Stomach (tissue), 8 donors: ENCODE measurements at regions not wholly inside any gene's neighbourhood (a gene's known extent, or its start where the extent isn't known, plus 50 kb on each side); places are given as distances from the start of the nearest gene placed in this dataset.

ENCODE experiments used
- DNase-seq, 2 donors: peaks; one replicate each; pipeline versions ENCODE4 v3.0.0 to v3.0.0-alpha.2; 2013 to 2019
- H3K27ac ChIP-seq, 5 donors: fragments of 200-600 bp in 4 of 5; sonication (generic) in 4 of 5; one replicate each; pipeline ENCODE4 v1.5.1; 2013 to 2019; ENCODE audit warnings: mild to moderate bottlenecking in 1 of 5, moderate library complexity in 1 of 5
- H3K27me3 ChIP-seq, 3 donors: fragments of 200-600 bp; sonication (generic); one replicate each; pipeline ENCODE4 v1.5.1; 2017 to 2019; ENCODE audit warnings: mixed run types in 1 of 3
- H3K36me3 ChIP-seq, 4 donors: fragments of 200-600 bp; sonication (generic); 1 replicate in 3 of 4; 2 replicates in 1 of 4; pipeline ENCODE4 v1.5.1; 2016 to 2019
- H3K4me1 ChIP-seq, 4 donors: fragments of 200-600 bp; sonication (generic); one replicate each; pipeline ENCODE4 v1.5.1; 2016 to 2019
- H3K4me3 ChIP-seq, 4 donors: fragments of 200-600 bp; sonication (generic) in 3 of 4; one replicate each; pipeline ENCODE4 v1.5.1; 2016 to 2019; ENCODE audit warnings: mild to moderate bottlenecking in 1 of 4
- H3K9me3 ChIP-seq, 4 donors: fragments of 200-600 bp; sonication (generic); one replicate each; pipeline ENCODE4 v1.5.1; 2016 to 2019
- EP300 ChIP-seq: sonication (generic); formaldehyde crosslinking; IDR thresholded peaks from one replicate; pipeline ENCODE4 v1.6.1; 2017; ENCODE audit warnings: antibody characterized with exemption
- POLR2A ChIP-seq, 4 donors: fragments of 450-650 bp; IDR thresholded peaks; one replicate each; pipeline ENCODE4 v1.6.1; 2016; ENCODE audit warnings: antibody characterized with exemption in 4 of 4, control low read depth in 2 of 4, mild to moderate bottlenecking in 1 of 4, moderate library complexity in 1 of 4
- POLR2AphosphoS5 ChIP-seq, 3 donors: sonication (generic); formaldehyde crosslinking; IDR thresholded peaks; one replicate each; pipeline ENCODE4 v1.6.1; 2016; ENCODE audit warnings: antibody characterized with exemption in 3 of 3
- WGBS, 5 donors: extraction: QIAGEN DNeasy Blood & Tissue Kit in 3 of 5; methylation state at CpG; one replicate each; pipeline versions ENCODE4 v1.1.5 to v1.1.7; 2013 to 2018; 5-methylcytosine and 5-hydroxymethylcytosine counted together
- intact Hi-C: fragments of 100-400 bp; cut with DNase I; formaldehyde crosslinking; loops from one replicate; pipeline ENCODE4 v1.15.1; 2023; ENCODE audit warnings: low total_unique reads
- TF ChIP-seq, protein P1 (sequence below), 7 experiments: fragments of 450-650 bp in 4 of 7; fragments of 200-600 bp in 3 of 7; sonication (generic) in 3 of 7; IDR thresholded peaks; one replicate each; pipeline ENCODE4 v1.5.1; 2016 to 2019; ENCODE audit warnings: antibody characterized with exemption in 7 of 7, control low read depth in 2 of 7, mild to moderate bottlenecking in 1 of 7
- donor health status: healthy with polysubstance abuse.
- donor health status: Bipolar disorder and iron deficiency.
- donor health status: healthy.

DNA sequence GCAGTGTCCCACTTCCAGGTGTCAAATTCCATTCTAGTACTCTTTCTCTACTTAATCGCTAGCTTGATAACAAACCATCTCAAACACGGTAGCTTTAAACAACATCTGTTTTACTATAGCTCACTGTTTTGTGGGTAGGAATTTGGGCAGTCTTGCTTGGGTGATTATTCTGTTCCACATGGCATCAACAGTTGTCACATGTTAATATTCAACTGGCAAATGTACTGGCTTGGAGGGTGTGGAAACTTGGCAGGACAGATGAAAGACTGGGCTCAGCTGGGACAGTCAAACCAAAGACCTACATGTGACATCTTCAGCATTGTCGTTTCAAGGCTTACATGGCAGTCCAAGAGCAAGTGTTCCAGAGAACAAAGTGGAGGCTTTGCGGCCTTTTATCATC is 241.8 kb downstream of the PTH2R start:
- no peaks in the 10 kb centered on the region for H3K4me1 ChIP-seq
- DNase-seq: no peak
- H3K27me3 ChIP-seq: no peaks in the 10 kb centered on the region
- H3K4me3 ChIP-seq: no peak overlapping the region
- no peaks in the 10 kb centered on the region for H3K36me3 ChIP-seq
- H3K9me3 ChIP-seq: no peaks in the 10 kb centered on the region
- no peak for TF ChIP-seq POLR2AphosphoS5 (IDR thresholded peaks at IDR 0.05)
- no peak for TF ChIP-seq EP300
- TF ChIP-seq, protein P1, sequence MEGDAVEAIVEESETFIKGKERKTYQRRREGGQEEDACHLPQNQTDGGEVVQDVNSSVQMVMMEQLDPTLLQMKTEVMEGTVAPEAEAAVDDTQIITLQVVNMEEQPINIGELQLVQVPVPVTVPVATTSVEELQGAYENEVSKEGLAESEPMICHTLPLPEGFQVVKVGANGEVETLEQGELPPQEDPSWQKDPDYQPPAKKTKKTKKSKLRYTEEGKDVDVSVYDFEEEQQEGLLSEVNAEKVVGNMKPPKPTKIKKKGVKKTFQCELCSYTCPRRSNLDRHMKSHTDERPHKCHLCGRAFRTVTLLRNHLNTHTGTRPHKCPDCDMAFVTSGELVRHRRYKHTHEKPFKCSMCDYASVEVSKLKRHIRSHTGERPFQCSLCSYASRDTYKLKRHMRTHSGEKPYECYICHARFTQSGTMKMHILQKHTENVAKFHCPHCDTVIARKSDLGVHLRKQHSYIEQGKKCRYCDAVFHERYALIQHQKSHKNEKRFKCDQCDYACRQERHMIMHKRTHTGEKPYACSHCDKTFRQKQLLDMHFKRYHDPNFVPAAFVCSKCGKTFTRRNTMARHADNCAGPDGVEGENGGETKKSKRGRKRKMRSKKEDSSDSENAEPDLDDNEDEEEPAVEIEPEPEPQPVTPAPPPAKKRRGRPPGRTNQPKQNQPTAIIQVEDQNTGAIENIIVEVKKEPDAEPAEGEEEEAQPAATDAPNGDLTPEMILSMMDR (IDR thresholded peaks at IDR 0.05): no peak
- no peak for TF ChIP-seq POLR2A (IDR thresholded peaks at IDR 0.05)
- intact Hi-C loops: no loop called here
- no peak overlapping the region for H3K27ac ChIP-seq
- 66 to 77% (median 73%) methylated on average over 4 of the region's 4 CpGs for WGBS, 5 donors

- Histone ChIP-seq H3K27me3 (no peaks in the 10 kb centered on the region), H3K36me3 (no peaks in the 10 kb centered on the region), H3K9me3 (no peaks in the 10 kb centered on the region), H3K4me3 (no peak overlapping the region), H3K27ac (no peak overlapping the region), H3K4me1 (no peaks in the 10 kb centered on the region)
- WGBS, 5 donors: 55 to 70% (median 64%) methylated on average over 3 of the region's 3 CpGs
- no peak for DNase-seq
- no peak for TF ChIP-seq POLR2A (IDR thresholded peaks at IDR 0.05)
- TF ChIP-seq, protein P1 (IDR thresholded peaks at IDR 0.05): no peak
- no peak for TF ChIP-seq EP300
- TF ChIP-seq POLR2AphosphoS5 (IDR thresholded peaks at IDR 0.05): no peak
- intact Hi-C loops: no loop called here
Observed at GRCh38 chr2:208653383-208653782, 246.8 kb downstream of the PTH2R start.

- Histone ChIP-seq H3K27me3 (no peaks in the 10 kb centered on the region), H3K36me3 (no peaks in the 10 kb centered on the region), H3K27ac (no peak overlapping the region), H3K4me3 (no peak overlapping the region), H3K9me3 (no peaks in the 10 kb centered on the region), H3K4me1 (no peaks in the 10 kb centered on the region)
- no peak for TF ChIP-seq EP300
- intact Hi-C loops: no loop called here
- DNase-seq: no peak
Observed at GRCh38 chr2:208654056-208654455, 247.5 kb downstream of the PTH2R start.

- 69 to 85% (median 71%) methylated on average over 1 of the region's 1 CpG for WGBS, 5 donors
- TF ChIP-seq EP300: no peak
- no peak for TF ChIP-seq POLR2A (IDR thresholded peaks at IDR 0.05)
- TF ChIP-seq, protein P1 (IDR thresholded peaks at IDR 0.05): no peak
- TF ChIP-seq POLR2AphosphoS5 (IDR thresholded peaks at IDR 0.05): no peak
- Histone ChIP-seq H3K27ac (no peak overlapping the region), H3K36me3 (no peaks in the 10 kb centered on the region), H3K4me3 (no peak overlapping the region), H3K9me3 (no peaks in the 10 kb centered on the region), H3K27me3 (no peaks in the 10 kb centered on the region), H3K4me1 (no peaks in the 10 kb centered on the region)
- intact Hi-C loops: no loop called here
- no peak for DNase-seq
Observed at GRCh38 chr2:208657468-208657867, 250.9 kb downstream of the PTH2R start.

DNA sequence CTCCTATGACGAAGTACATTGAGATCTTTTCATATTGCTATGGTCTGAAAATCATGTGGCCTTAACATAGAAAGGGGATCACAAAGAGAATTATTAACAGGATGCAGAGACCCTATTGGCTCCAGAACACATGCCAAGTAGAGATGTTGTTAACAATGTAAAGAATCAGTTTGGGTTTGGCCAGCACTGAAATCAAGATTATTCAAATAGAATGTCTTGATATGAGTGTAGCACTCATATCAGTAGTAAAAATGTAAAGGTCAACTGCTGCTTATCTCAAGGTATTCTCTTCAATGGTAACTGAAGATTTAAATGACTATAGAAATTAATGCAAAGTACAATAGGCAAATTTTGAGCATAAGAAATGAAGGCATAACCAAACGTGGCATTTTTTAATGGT is 262.8 kb downstream of the PTH2R start:
- Histone ChIP-seq H3K9me3 (no peaks in the 10 kb centered on the region), H3K4me1 (no peaks in the 10 kb centered on the region), H3K4me3 (no peak overlapping the region), H3K27ac (no peak overlapping the region), H3K27me3 (no peaks in the 10 kb centered on the region), H3K36me3 (no peaks in the 10 kb centered on the region)
- no peak for TF ChIP-seq POLR2A (IDR thresholded peaks at IDR 0.05)
- TF ChIP-seq POLR2AphosphoS5 (IDR thresholded peaks at IDR 0.05): no peak
- TF ChIP-seq, protein P1 (IDR thresholded peaks at IDR 0.05): no peak
- no peak for TF ChIP-seq EP300
- DNase-seq: no peak
- WGBS, 5 donors: 49 to 63% (median 59%) methylated on average over 2 of the region's 2 CpGs
- intact Hi-C loops: no loop called here
